ENCODE measurements at regions not wholly inside any gene's neighbourhood (a gene's known extent, or its start where the extent isn't known, plus 50 kb on each side); places are given as distances from the start of the nearest gene placed in this dataset.

DNA sequence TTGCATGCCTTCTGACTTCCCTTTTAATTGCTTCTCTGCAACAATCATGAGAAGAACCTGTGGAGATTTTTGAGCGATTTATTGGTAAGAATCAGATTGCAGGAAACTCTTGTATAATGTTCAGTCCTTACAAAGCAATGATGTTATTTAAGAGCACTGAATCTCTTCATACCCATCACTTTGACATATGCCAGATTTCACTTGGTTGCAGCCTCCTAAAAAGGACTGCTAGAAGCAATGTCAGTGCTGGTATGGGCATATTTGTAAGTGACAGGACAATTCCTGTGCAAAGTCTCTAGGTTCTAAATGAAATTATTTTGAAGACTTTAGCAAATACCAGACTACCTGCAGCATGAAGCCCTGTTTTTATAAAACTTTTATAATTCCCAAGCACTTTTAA, 2272.7 kb upstream of the WWC1 start:
- no peak for DNase-seq (ENCODE audit: low read depth)
- TF ChIP-seq, protein P1, sequence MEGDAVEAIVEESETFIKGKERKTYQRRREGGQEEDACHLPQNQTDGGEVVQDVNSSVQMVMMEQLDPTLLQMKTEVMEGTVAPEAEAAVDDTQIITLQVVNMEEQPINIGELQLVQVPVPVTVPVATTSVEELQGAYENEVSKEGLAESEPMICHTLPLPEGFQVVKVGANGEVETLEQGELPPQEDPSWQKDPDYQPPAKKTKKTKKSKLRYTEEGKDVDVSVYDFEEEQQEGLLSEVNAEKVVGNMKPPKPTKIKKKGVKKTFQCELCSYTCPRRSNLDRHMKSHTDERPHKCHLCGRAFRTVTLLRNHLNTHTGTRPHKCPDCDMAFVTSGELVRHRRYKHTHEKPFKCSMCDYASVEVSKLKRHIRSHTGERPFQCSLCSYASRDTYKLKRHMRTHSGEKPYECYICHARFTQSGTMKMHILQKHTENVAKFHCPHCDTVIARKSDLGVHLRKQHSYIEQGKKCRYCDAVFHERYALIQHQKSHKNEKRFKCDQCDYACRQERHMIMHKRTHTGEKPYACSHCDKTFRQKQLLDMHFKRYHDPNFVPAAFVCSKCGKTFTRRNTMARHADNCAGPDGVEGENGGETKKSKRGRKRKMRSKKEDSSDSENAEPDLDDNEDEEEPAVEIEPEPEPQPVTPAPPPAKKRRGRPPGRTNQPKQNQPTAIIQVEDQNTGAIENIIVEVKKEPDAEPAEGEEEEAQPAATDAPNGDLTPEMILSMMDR (conservative IDR thresholded peaks at IDR 0.05; ENCODE audit: control insufficient read depth, insufficient read depth, low read depth, low read length) = no peak
- H3K4me3 ChIP-seq (ENCODE audit: control insufficient read depth, low read depth, low read length) = no peak overlapping the region

GRCh38 chr5:166022065-166022464, 2269.4 kb upstream of the WWC1 start:
- DNase-seq (ENCODE audit: low read depth) = no peak
- no peak overlapping the region for H3K4me3 ChIP-seq (ENCODE audit: control insufficient read depth, low read depth, low read length)
- TF ChIP-seq, protein P1 (conservative IDR thresholded peaks at IDR 0.05; ENCODE audit: control insufficient read depth, insufficient read depth, low read depth, low read length) = no peak

GRCh38 chr5:166024970-166025369, 2266.5 kb upstream of the WWC1 start:
- no peak for DNase-seq (ENCODE audit: low read depth)
- no peak overlapping the region for H3K4me3 ChIP-seq (ENCODE audit: control insufficient read depth, low read depth, low read length)
- TF ChIP-seq, protein P1 (conservative IDR thresholded peaks at IDR 0.05; ENCODE audit: control insufficient read depth, insufficient read depth, low read depth, low read length) = no peak

GRCh38 chr5:166027582-166027981, 2263.9 kb upstream of the WWC1 start:
- no peak for DNase-seq (ENCODE audit: low read depth)
- TF ChIP-seq, protein P1 (conservative IDR thresholded peaks at IDR 0.05; ENCODE audit: control insufficient read depth, insufficient read depth, low read depth, low read length) = no peak

GRCh38 chr5:166031926-166032325, 2259.5 kb upstream of the WWC1 start:
- TF ChIP-seq, protein P1 (conservative IDR thresholded peaks at IDR 0.05; ENCODE audit: control insufficient read depth, insufficient read depth, low read depth, low read length) = no peak
- no peak overlapping the region for H3K4me3 ChIP-seq (ENCODE audit: control insufficient read depth, low read depth, low read length)
- DNase-seq (ENCODE audit: low read depth) = no peak

More at GRCh38 chr5:166027582-166027981, 2263.9 kb upstream of the WWC1 start:
- no peak overlapping the region for H3K4me3 ChIP-seq (ENCODE audit: control insufficient read depth, low read depth, low read length)

DNA sequence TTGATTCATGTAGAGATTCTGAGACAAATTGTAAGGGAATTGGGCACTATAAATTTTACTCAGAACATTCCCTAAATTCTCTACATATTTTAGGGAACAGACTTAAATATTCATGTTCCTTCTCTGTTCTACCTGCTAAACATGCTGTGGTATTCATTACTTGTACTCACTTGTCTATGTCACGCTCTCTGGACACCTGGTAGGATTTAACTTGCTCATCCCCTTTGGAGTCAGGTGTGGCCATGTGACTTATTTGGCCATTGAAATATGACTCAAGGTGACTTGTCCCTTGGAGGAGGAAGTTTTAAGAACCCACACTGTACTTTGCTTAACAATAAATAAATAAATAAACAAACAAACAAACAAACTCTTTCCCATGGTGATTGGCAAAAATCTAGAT, 2258.8 kb upstream of the WWC1 start:
- TF ChIP-seq, protein P1 (conservative IDR thresholded peaks at IDR 0.05; ENCODE audit: control insufficient read depth, insufficient read depth, low read depth, low read length) = no peak
- no peak overlapping the region for H3K4me3 ChIP-seq (ENCODE audit: control insufficient read depth, low read depth, low read length)
- DNase-seq (ENCODE audit: low read depth) = no peak

- no peak for DNase-seq (ENCODE audit: low read depth)
- H3K4me3 ChIP-seq (ENCODE audit: control insufficient read depth, low read depth, low read length) = no peak overlapping the region
- TF ChIP-seq, protein P1 (conservative IDR thresholded peaks at IDR 0.05; ENCODE audit: control insufficient read depth, insufficient read depth, low read depth, low read length) = no peak
Measured at GRCh38 chr5:166045961-166046360, 2245.5 kb upstream of the WWC1 start.
